ENCODE measurements at regions not wholly inside any gene's neighbourhood (a gene's known extent, or its start where the extent isn't known, plus 50 kb on each side); places are given as distances from the start of the nearest gene placed in this dataset.
"Not testable (repeated sequence)": the region's sequence is repeated elsewhere in the genome, so short reads cannot be mapped to it uniquely, and the experiment has no call there.

GRCh38 chr20:52033313-52033712 is 158.3 kb downstream of the ZFP64 start:
- TF ChIP-seq, protein P1, sequence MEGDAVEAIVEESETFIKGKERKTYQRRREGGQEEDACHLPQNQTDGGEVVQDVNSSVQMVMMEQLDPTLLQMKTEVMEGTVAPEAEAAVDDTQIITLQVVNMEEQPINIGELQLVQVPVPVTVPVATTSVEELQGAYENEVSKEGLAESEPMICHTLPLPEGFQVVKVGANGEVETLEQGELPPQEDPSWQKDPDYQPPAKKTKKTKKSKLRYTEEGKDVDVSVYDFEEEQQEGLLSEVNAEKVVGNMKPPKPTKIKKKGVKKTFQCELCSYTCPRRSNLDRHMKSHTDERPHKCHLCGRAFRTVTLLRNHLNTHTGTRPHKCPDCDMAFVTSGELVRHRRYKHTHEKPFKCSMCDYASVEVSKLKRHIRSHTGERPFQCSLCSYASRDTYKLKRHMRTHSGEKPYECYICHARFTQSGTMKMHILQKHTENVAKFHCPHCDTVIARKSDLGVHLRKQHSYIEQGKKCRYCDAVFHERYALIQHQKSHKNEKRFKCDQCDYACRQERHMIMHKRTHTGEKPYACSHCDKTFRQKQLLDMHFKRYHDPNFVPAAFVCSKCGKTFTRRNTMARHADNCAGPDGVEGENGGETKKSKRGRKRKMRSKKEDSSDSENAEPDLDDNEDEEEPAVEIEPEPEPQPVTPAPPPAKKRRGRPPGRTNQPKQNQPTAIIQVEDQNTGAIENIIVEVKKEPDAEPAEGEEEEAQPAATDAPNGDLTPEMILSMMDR (IDR thresholded peaks at IDR 0.05; ENCODE audit: insufficient read depth in 1 of 2, low read depth in 1 of 2, low read length in 1 of 2, severe bottlenecking in 1 of 2, unreplicated experiment in 1 of 2) = no peak
- intact Hi-C loops (cut with micrococcal nuclease; ENCODE audit: unreplicated experiment) = loop anchor here (2.0 kb wide), 2 partner anchors 31 to 123 kb away; no protein-coding TSS in a partner anchor
- no peak overlapping the region for H3K4me3 ChIP-seq (ENCODE audit: low read depth, low read length)
- no peaks in the 10 kb centered on the region for H3K9me3 ChIP-seq
- H3K36me3 ChIP-seq (ENCODE audit: control insufficient read depth, insufficient read depth, low read length) = no peaks in the 10 kb centered on the region
- H3K27me3 Mint-ChIP-seq (ENCODE audit: insufficient read depth, unreplicated experiment) = no peaks in the 10 kb centered on the region
- no peaks in the 10 kb centered on the region for H3K9me3 Mint-ChIP-seq (ENCODE audit: unreplicated experiment)
- BruUV-seq (replicated peaks) = no TSS peak
- H3K27ac Mint-ChIP-seq (ENCODE audit: unreplicated experiment) = peak overlapping the region; percentile 83
- POLR2A ChIA-PET = no interaction called here
- CTCF ChIA-PET = interaction anchor here (0.6 kb wide), 1 partner anchor 85 kb away, joined by 3 read pairs; no protein-coding TSS in a partner anchor
- H3K36me3 Mint-ChIP-seq (ENCODE audit: insufficient read depth, unreplicated experiment) = no peaks in the 10 kb centered on the region
- peaks cover 37% of the 10 kb centered on the region for H3K4me1 Mint-ChIP-seq (ENCODE audit: low read depth, unreplicated experiment)
- H3K27me3 ChIP-seq (replicated peaks; ENCODE audit: control insufficient read depth, insufficient read depth, low read length) = no peaks in the 10 kb centered on the region
- peak; percentile 49 to 55 for DNase-seq
- peak overlapping the region; percentile 35 for H3K4me3 Mint-ChIP-seq (ENCODE audit: unreplicated experiment)
- H3K4me1 ChIP-seq = peaks cover 37% of the 10 kb centered on the region

DNA sequence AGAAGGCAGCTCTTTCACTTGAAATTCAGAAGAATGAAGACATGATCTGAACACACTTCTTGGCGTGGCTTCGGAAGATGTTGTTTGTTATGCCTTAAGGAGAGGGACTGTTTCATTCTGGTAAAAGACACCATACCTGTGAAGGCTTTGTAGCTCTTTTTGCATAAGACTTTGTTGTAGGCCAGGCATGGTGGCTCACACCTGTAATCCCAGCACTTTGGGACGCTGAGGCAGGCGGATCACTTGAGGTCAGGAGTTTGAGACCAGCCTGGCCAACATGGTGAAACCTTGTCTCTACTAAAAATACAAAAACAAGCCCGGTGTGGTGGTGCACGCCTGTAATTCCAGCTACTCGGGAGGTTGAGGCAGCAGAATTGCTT is 159.3 kb downstream of the ZFP64 start:
- intact Hi-C loops (cut with micrococcal nuclease; ENCODE audit: unreplicated experiment) = loop anchor here (1.0 to 2.0 kb wide), 3 partner anchors 29 to 121 kb away; no protein-coding TSS in a partner anchor
- H3K27me3 ChIP-seq (replicated peaks; ENCODE audit: control insufficient read depth, insufficient read depth, low read length); H3K36me3 Mint-ChIP-seq (ENCODE audit: insufficient read depth, unreplicated experiment); BruUV-seq (replicated peaks); H3K36me3 ChIP-seq (ENCODE audit: control insufficient read depth, insufficient read depth, low read length); DNase-seq; H3K9me3 ChIP-seq; H3K9me3 Mint-ChIP-seq (ENCODE audit: unreplicated experiment); H3K27me3 Mint-ChIP-seq (ENCODE audit: insufficient read depth, unreplicated experiment): not testable (repeated sequence)
- POLR2A ChIA-PET = interaction anchor here (0.6 to 1.4 kb wide), 3 partner anchors 14 to 84 kb away, joined by 3 to 7 read pairs (median 7); no protein-coding TSS in a partner anchor
- Histone ChIP-seq H3K4me1 (peaks cover 39% of the 10 kb centered on the region), H3K4me3 (ENCODE audit: low read depth, low read length) (peak overlapping the region; percentile 6; the same call in 1 of the 2 replicates)
- H3K27ac Mint-ChIP-seq (ENCODE audit: unreplicated experiment) = peak overlapping the region; percentile 83
- peak overlapping the region; percentile 64 for H3K4me3 Mint-ChIP-seq (ENCODE audit: unreplicated experiment)
- CTCF ChIA-PET = interaction anchor here (1.2 to 3.0 kb wide), 4 partner anchors 29 to 332 kb away, joined by 8 to 24 read pairs (median 12); no protein-coding TSS in a partner anchor
- H3K4me1 Mint-ChIP-seq (ENCODE audit: low read depth, unreplicated experiment) = peaks cover 44% of the 10 kb centered on the region

DNA sequence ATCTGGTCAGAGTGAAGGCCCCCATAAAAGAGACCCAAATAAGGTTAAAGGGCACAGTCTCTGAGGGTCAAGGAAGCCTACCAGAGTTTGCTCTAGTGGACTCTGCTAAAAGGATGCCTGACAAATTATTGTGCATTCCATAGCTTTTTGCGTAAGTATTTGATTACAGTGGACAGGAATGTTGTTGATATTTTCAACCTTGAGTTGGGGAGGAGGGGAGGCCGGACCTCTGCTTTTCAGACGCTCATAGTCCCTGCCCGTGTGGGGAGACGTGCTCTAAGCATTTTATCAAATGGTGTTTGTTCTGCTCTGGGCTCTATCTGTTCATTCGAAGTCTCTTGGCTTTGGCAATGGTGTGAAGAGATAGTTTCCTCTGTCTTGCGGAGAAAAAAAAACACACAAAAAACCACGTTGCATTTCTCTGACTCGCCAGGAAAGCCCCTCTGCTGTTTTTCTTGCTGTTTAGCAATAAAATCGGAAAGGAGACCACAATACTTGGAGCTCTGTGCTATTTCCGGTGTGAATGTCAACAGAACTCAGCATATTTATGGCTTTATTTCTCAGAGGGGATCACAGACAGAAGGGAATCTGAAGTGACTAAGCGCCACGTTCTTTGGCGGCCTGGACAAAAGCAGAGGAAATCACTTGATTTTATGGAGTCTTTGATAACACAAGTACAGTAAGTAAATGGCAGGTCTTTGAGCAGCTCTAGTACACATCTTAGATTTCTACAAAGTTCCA is 159.8 kb downstream of the ZFP64 start:
- H3K9me3 ChIP-seq = no peaks in the 10 kb centered on the region
- CTCF ChIA-PET = interaction anchor here (0.6 to 3.0 kb wide), 8 partner anchors 9 to 1836 kb away, joined by 3 to 24 read pairs (median 8); no protein-coding TSS in a partner anchor
- H3K4me1 ChIP-seq = peaks cover 44% of the 10 kb centered on the region
- DNase-seq = peak; percentile 82 to 90
- intact Hi-C loops (cut with micrococcal nuclease; ENCODE audit: unreplicated experiment) = loop anchor here (1.0 to 2.0 kb wide), 4 partner anchors 16 to 121 kb away; no protein-coding TSS in a partner anchor
- Mint-ChIP-seq H3K27ac (ENCODE audit: unreplicated experiment) (peak overlapping the region; percentile 83), H3K36me3 (ENCODE audit: insufficient read depth, unreplicated experiment) (no peaks in the 10 kb centered on the region), H3K4me3 (ENCODE audit: unreplicated experiment) (peak overlapping the region; percentile 64), H3K9me3 (ENCODE audit: unreplicated experiment) (no peaks in the 10 kb centered on the region), H3K27me3 (ENCODE audit: insufficient read depth, unreplicated experiment) (no peaks in the 10 kb centered on the region), H3K4me1 (ENCODE audit: low read depth, unreplicated experiment) (peaks cover 44% of the 10 kb centered on the region)
- H3K36me3 ChIP-seq (ENCODE audit: control insufficient read depth, insufficient read depth, low read length) = no peaks in the 10 kb centered on the region
- BruUV-seq (replicated peaks) = TSS peak; percentile 93
- no peaks in the 10 kb centered on the region for H3K27me3 ChIP-seq (replicated peaks; ENCODE audit: control insufficient read depth, insufficient read depth, low read length)
- TF ChIP-seq, protein P1 (IDR thresholded peaks at IDR 0.05; ENCODE audit: insufficient read depth in 1 of 2, low read depth in 1 of 2, low read length in 1 of 2, severe bottlenecking in 1 of 2, unreplicated experiment in 1 of 2) = no peak
- H3K4me3 ChIP-seq (ENCODE audit: low read depth, low read length) = peak overlapping the region; percentile 0
- POLR2A ChIA-PET = interaction anchor here (0.6 to 1.4 kb wide), 8 partner anchors 15 to 796 kb away, joined by 3 to 9 read pairs (median 6); partner anchors contain the start of gene ATP9A

Measured in Caco-2 (cell line).